Femur (tissue), 1 donor: ENCODE measurements at regions not wholly inside any gene's neighbourhood (a gene's known extent, or its start where the extent isn't known, plus 50 kb on each side); places are given as distances from the start of the nearest gene placed in this dataset.
"Not testable (repeated sequence)": the region's sequence is repeated elsewhere in the genome, so short reads cannot be mapped to it uniquely, and the experiment has no call there.

Experiments used
- DNase-seq: peaks from one replicate; pipeline ENCODE4 v3.0.0-alpha.2; 2017

DNA sequence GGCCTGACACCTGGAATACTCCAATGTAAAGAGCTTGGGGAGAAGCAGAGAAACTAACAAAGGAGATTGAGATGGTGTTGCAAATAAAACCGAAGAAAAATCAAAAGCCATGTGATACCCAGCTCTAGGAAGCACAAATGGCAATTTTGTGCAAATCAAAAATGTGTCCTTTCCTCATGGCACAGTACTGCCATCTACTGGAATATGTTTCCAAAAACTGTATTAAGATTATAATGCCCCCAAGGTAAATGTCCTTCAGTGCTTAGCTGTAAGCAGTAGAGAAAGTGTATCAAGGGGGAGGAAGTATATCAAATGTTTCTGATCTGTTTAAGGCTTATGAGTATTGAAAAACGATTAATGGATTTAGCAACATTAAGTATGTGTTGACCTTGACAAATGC, 620.3 kb downstream of the ZWINT start:
- not testable (repeated sequence) for DNase-seq

DNA sequence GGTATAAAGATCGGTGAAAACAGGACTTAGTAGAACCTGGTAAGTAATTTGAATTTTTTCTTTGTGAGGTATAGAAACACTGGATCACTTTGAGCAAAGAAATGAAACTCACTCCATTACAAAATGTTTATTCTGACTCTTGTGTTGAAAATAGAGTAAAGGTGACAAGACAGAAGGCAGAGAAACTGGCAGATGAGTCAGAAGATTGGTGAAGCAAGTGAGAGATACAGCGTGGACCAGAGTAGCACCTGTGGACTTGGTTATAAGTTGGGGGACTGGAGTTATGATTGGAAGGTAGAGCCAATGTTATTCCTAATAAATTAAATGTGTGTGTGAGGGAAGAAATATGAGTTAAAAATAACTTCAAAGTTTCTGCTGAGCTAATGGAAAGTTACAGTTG, 620.9 kb downstream of the ZWINT start:
- no peak for DNase-seq

DNA sequence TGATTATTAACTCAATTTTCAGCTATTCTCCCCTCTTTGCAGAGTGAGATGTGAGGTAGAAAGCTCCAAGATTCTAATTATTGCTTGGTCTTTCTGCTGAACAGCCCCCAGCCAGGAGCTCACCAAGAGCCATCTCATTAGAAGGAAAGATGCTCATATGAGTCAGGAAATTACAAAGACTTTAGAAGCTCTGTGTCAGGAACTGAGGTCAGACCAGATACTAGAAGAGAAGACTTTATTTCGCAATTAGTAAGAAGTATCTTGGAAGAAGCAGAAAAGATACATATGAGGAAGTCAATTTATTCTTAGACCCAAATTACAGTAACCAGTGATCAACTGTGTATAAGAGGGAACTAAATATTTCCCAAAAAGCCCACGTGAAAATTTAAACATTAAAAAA, 626.9 kb downstream of the ZWINT start:
- DNase-seq: no peak

DNA sequence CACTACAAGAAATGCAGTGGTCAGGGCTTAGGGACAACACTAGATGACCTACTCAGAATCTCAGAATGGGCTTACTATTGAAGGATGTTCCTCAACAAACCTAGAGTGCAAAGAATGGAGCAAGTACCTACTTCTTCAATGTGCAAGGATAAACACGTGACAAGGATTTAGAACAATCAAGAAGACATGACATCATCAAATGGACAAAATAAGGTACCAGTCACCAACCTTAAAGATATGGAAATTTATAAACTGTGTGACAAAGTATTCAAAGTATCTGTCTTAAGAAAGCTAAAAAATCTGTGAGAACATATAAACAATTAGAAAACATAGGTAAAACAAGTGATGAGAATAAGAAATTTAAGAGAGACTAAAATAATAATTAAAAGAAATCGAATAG, 656.1 kb downstream of the ZWINT start:
- DNase-seq: no peak

DNA sequence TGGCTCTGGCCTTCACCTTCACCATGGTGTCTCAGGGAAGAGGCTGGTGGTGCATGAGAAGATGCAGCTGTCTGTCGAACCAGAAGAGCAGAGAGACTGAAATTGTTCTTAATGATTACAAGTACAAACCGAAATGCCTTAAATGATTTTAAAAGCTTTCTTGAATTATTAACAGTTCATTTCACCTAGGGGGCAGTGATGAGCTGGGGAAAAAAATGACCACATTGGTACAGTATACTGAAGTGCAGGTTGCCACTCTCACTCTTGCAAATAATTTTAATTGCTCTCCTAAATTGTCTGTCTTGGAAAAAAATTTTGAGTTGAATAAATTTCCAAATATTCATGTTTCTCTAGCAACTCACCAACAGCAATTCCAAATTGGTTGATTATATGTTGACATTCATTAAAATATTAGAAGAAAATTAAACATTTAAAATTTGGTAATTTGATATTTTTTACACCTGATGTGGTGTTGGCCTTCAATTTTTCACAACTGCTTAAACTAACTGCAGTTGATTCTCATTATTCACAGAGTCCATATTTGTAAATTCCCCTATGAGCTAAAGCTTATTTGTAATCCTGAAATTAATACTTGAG, 692.6 kb downstream of the ZWINT start:
- no peak for DNase-seq

DNA sequence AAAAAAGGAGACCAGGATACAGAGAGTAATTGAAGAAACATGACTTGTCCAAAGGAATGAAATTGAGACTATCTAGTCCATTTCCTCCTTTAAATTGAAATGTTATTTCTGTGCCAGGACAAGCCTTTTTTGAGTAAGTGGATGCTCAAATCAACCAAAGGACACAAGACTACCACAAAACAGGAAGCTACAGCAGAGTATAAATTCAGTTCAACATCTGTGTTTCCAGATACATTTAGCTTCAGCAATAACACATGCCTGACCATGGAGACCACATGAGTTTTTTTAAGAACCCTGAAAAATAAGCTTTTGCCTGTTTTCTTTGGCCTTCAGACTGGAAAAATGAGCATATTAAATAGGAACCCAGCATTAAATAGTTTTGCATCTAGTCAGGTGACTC, 707.5 kb downstream of the ZWINT start:
- DNase-seq: no peak

DNA sequence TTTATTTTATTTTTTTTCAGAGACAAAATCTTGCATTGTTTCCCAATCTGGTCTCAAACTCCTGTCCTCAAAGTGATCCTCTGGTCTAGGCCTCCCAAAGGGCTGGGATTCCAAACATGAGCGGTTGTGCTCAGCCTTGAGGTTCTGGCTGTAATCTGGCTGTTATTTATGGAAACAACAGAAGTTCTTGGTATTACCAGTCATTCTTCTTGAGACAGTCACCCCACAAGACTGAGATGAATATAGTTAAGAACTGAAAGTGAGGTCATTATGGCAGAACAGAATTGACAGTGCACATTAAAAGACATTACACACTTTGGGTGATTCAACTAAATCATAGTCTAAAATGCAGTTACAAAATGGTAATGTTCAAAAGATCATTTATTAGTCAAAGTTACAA, 719.5 kb downstream of the ZWINT start:
- DNase-seq: no peak

DNA sequence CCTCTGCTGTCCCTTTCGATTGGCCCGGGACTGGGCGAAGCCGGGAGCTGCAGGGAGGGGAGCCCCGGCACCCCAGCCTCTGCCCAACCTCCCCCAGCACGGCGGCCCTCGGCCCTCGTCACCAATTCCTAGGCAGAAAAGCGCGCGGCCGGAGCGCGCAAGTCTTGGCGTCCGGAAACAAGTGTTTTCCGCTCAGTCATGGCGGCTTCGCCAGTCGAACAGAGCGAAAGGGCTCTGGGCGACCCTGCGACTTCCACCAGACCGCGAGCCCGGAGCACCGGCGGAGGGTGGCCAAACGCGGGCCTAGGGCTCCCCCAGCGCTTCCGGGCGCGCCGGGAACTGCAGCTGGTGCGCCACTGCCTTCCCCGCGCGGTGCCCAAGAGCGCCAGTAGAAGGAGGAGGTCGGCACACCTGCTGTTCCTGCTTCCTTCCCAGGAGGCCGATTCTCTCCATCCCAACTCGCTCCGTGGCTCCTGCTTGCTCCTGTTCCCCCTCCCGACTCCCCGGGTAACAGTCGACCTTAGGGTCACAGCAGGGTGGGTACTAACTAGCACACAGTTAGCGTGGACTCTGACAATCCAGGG, 729.9 kb downstream of the ZWINT start:
- peak; percentile 72 for DNase-seq

DNA sequence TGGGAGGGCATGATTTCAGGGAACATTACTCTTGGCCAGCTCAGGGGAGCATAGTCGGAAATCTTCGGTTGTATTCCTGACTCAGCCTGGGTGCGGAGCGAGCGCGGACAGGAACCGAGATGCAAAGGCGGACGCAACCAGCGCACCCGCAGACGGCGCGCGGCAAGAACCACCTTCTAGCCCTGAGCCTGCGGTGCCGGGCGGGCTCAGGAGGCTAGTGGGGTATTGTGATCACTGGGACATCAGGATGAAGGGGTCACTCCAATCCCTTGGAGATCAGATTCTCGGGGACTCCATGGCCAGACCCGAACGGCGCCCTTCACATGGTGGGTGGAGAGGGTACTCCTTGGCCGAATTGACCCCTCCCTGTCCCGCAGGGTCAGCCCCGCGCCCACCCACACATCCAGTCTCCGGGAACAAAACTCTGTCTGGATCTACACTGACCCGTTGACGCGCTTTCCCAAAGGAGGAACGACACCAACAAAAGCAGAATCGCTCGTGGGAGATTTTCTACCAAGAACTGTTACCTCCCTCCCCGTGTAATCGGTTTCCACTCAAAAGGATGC, 730.5 kb downstream of the ZWINT start:
- peak; percentile 32 for DNase-seq

DNA sequence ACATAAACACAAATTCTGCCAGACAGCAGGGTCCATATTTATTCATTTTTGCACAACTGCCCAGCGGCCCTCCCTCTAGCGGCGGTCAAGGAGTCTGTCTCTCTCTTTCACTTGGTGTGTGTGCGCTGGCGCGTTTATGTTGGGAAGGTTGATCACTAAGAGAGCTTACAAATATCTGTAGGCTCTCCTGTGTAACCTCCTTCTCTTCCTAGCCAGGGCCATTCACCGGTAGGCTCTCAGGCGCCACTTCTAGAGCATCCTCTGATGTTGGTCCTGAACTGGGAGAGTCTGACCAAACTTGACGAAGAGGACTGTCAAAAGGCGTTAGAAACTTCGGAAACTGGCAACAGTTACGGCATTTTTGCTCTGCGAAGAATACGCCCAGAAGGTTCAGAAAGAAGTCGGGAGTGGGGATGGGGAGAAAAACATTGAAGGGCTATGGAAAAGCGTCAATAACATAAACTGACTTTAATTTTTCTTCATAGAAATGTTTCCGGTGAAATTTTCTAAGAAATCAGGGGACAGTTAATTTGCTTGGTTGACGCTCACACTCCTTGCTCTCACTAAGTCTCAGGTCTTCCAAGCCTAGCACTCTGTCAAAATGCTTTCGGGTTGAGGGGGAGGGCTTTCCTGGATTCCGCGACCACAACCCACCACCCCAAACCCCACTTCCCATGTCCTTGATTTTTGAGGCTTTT, 731.1 kb downstream of the ZWINT start:
- DNase-seq: peak; percentile 55

DNA sequence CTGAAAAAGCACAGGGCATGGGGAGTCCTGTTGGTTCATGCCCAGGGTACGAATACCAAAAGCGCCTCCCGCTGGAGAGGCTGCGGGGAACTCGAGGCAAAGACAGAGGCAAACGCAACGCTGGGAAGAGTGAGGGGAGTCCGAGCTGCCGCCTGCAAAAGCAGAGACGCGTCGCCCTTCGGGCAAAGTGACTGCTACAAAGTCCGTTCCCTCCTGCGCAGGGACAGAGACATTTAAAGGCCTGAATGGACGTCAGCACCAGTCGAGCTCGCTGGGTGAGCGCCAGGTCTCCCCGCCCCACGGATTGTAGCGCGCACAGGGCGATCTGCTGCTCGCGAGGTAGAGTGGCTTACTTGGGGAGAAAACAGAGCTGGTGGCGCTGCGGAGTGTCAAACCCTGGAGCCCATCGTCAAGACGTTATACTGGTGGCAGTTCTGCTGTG, 732.8 kb downstream of the ZWINT start:
- DNase-seq: peak; percentile 17

DNA sequence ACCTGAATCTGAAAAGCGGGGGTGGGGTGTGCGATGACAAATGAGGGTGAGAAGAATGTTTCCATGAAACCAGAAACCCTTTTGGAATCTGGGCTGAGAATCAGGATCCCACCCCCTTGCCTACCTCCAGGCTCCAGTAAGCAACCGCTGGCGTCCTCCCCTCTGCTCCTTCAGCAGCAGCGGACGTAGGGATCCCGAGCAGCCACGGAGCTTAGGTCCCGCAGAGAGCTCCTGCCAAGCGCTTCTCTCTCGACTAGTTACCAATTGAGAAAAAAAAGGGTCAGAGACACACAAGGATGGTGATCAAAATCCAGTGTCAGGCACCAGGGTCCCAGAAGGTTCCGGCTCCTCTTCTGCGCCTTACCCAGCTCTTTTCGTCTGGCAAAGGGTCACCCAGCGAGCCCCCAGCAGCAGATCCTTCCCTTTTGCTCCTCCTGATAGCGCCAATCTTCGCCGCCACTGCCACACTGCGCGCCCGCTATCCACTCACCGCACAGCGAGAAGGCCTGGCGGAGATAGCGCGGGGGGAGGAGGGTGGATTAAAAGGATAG, 733.5 kb downstream of the ZWINT start:
- DNase-seq: peak; percentile 15

DNA sequence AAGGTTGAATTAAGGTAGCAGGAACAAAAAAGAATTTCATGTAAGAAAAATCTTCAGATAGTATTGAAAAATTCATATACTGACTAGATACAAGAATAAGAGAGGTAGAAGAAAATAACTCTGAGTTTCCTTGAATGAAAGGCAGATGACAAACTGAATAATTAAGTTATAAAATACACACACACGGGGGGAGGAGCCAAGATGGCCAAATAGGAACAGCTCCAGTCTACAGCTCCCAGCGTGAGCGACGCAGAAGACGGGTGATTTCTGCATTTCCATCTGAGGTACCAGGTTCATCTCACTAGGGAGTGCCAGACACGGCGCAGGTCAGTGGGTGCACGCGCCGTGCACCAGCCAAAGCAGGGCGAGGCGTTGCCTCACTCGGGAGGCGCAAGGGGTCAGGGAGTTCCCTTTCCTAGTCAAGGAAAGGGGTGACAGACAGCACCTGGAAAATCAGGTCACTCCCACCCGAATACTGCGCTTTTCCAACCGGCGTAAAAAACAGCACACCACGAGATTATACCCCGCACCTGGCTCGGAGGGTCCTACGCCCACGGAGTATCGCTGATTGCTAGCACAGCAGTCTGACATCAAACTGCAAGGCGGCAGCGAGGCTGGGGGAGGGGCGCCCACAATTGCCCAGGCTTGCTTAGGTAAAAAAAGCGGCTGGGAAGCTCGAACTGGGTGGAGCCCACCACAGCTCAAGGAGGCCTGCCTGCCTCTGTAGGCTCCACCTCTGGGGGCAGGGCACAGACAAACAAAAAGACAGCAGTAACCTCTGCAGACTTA, 759.2 kb downstream of the ZWINT start:
- DNase-seq: not testable (repeated sequence)

DNA sequence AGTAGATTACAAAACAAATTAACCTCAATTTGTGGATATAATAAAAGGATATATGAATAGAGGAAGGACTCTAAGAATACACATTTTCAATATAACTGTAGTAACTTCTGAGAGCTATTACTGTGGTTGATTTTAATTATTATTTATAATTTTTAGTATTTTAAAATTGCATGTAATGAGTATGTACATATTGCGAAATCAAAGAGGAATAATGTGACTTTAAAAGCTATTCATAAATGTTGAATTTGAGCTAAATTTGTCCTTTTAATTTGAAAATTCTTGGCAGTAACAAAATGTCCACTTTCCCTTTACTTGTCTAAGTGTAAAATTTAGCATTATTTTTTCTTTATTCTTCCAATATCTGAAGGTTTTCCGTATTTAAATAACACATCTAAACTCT, 750.6 kb upstream of the PCDH15 start:
- no peak for DNase-seq

DNA sequence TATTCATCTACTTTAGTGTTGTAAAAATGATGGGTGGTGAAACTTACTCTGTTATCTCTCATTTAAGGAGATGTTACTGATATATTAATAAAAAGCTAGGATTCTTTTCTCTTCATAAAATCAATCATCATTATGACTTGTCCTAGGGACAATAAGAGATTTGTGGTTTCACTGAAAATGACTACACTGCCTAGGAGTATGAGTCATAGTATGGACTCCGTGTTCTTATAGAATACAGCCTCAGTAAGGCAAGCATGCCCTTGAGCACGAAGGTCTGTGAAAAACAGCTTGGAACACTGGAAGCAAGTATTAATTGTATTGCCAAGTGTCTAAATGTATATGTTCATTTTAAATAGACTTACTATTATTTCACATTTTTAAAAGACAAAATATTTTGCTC, 749.2 kb upstream of the PCDH15 start:
- no peak for DNase-seq

DNA sequence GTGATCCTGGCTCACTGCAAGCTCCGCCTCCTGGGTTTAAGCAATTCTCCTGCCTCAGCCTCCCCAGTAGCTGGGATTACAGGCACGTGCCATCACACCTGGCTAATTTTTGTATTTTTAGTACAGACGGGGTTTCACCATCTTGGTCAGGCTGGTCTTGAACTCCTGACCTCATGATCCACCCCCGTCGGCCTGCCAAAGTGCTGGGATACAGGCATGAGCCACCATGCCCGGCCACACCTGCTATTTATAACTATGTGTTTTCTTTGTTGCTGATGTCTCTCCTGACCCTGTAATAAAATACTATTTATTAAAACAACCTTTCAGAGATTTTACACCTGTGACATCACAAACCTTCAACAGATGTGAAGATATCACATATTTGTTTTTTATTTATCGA, 736.5 kb upstream of the PCDH15 start:
- not testable (repeated sequence) for DNase-seq

DNA sequence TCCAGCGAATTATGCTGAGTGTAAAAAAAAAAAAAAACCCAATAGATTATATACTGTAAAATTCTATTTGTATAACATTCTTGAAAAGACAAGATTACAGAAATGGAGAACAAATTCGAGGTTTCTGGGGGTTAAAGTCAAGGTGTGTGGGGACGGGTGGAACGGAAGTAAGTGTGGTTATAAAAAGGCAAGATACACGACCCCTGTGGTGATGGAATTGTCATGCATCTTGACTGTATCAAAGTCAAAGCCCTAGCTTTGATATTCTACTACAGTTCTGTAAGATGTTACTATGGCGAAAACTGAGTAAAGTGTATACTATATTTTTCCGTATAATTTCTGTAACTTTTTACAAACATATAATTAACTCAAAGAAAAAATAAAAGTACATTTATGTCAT, 718.2 kb upstream of the PCDH15 start:
- no peak for DNase-seq

DNA sequence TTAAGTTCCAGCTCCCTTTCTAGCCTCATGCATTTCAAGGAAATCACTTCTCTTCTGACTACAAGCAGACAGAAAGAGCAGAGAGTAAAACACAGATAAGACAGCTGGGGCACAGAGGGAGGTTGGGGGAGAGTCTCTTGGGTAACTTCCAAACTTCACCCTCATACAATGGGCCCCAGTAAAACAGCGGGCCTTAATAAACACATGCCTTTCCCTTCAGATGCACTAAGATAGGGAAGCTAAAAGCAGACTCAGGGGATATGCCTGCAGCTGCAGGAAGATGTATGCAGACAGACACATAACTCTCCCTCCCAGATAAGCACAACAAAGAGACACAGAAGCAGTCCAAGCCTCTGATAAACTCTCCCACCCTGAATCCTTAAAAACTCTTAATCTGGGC, 717.4 kb upstream of the PCDH15 start:
- DNase-seq: not testable (repeated sequence)

DNA sequence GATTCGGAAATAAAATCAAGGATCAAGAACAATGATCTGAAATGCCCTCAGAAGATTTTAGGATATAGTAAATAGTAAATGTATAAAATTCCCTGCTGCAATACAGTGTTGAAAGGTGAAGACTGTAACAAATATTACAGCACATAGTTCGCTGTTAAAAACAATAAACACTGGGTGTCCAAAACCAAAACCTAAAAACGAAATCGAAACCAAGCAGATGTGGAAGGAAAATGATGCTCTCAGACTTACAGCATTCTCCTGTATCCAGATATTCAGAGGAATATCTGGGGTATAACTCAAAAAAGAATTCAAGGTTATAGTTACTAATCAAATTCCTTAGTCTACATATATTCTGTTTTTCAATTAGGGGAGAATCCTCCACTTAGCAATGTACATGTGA, 708.1 kb upstream of the PCDH15 start:
- DNase-seq: no peak

DNA sequence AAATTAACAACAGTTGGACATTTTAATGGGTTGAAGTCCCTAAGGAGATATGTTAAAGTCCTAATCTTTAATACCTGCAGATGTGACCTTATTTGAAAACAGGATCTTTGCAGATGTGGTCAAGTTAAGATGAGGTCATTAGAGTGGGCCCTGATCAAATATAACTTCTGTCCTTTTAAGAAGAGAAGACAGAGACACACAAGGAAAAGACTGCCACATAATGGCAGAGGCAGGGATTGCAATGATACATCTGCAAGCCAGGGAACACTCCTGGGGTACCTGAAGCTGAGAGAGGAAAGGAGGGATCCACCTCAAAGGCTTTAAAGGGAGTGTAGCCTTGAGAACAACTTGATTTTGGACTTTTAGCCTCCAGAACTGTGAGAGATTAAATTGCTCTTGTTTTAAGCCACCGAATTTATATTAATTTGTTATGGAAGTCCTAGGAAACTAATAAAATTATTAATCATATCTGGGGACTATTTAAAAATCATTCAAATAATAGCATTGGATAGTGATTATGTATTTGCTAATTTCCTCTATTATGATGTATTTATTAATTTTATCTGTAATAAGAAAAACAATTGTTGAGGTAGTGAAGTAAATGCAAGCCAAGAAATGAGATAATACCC, 700.0 kb upstream of the PCDH15 start:
- no peak for DNase-seq

DNA sequence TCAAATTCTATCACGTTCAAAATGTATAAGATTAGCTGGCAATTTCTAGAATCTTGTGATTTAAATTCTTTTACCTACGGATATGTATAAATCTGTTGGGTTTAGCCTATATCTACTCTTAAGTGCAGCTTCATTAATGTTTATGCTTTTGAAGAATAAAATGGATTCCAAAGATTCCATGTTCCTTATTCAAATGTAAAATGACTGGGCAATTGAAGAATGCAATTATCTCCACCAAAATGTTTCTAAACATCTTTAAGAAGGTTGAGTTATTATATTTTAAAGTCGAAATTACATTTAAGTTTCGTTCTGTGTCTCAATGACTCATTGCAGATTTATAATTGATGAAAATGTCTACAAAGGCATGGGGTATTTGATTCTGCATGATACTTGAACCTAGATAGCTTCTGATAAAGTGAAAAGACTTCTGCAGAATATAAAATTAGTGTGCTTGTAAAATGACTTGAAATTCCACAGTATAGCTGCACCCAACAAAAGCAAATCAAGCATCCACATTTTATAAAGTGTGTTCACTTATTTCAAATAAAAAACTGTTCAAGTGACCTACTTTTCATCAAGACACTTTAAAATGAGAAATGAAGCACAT, 697.0 kb upstream of the PCDH15 start:
- DNase-seq: no peak

DNA sequence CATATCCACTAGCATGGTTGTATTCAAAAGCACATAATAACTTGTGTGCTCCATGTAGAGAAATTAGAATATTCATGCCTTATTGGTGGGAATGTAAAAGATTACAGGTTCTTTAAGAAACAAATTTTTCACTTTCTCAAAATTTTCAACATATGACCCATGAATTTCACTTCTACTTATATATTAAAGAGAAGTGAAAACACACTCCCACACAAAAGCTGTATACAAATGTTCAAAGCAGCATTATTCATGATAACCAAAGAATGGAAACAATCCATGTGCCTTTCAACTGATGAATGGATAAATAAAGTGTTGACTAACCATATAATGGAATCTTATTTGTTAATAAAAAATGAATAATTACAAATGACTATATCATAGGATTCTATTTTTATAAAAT, 694.5 kb upstream of the PCDH15 start:
- DNase-seq: no peak
